T-helper 1 cell treated with Interleukin-12 subunit alpha and Interleukin-12 subunit beta and Interleukin-4 antibody, amounts not matched to agents 30 μg/mL and 1 μg/mL, for 36 hours (primary cell): ENCODE measurements at regions not wholly inside any gene's neighbourhood (a gene's known extent, or its start where the extent isn't known, plus 50 kb on each side); places are given as distances from the start of the nearest gene placed in this dataset.
"Not testable (repeated sequence)": the region's sequence is repeated elsewhere in the genome, so short reads cannot be mapped to it uniquely, and the experiment has no call there.

Experiments used
- H3K27ac Mint-ChIP-seq: one replicate; pipeline ENCODE4 v1.8.0; 2021; ENCODE audit warnings: mild to moderate bottlenecking, mixed read lengths
- H3K27me3 Mint-ChIP-seq: one replicate; pipeline ENCODE4 v1.8.0; 2021; ENCODE audit warnings: low read depth, mixed read lengths
- H3K36me3 Mint-ChIP-seq: one replicate; pipeline ENCODE4 v1.8.0; 2021; ENCODE audit warnings: low read depth, mixed read lengths
- H3K4me1 Mint-ChIP-seq: one replicate; pipeline ENCODE4 v1.8.0; 2021; ENCODE audit warnings: low read depth, mixed read lengths
- H3K4me3 Mint-ChIP-seq: one replicate; pipeline ENCODE4 v1.8.0; 2021; ENCODE audit warnings: mild to moderate bottlenecking, moderate library complexity, mixed read lengths
- H3K9me3 Mint-ChIP-seq: one replicate; pipeline ENCODE4 v1.8.0; 2021; ENCODE audit warnings: mixed read lengths

- Mint-ChIP-seq H3K36me3 (no peaks in the 10 kb centered on the region), H3K4me3 (no peak overlapping the region), H3K4me1 (no peaks in the 10 kb centered on the region), H3K27ac (no peak overlapping the region), H3K9me3 (no peaks in the 10 kb centered on the region), H3K27me3 (peaks cover 12% of the 10 kb centered on the region)
These were observed 480.3 kb downstream of the DIRAS2 start for GRCh38 chr9:90162326-90162725.

- H3K9me3 Mint-ChIP-seq: no peaks in the 10 kb centered on the region
- H3K27me3 Mint-ChIP-seq: peaks cover 10% of the 10 kb centered on the region
- H3K4me1 Mint-ChIP-seq: no peaks in the 10 kb centered on the region
- H3K4me3 Mint-ChIP-seq: no peak overlapping the region
- no peaks in the 10 kb centered on the region for H3K36me3 Mint-ChIP-seq
- no peak overlapping the region for H3K27ac Mint-ChIP-seq
These were observed 479.8 kb downstream of the DIRAS2 start for GRCh38 chr9:90162819-90163218.

- H3K4me3 Mint-ChIP-seq: no peak overlapping the region
- H3K4me1 Mint-ChIP-seq: no peaks in the 10 kb centered on the region
- peaks cover 7% of the 10 kb centered on the region for H3K27me3 Mint-ChIP-seq
- no peaks in the 10 kb centered on the region for H3K9me3 Mint-ChIP-seq
- no peak overlapping the region for H3K27ac Mint-ChIP-seq
- no peaks in the 10 kb centered on the region for H3K36me3 Mint-ChIP-seq
These were observed 477.3 kb downstream of the DIRAS2 start for GRCh38 chr9:90165281-90165680.

GRCh38 chr9:90166374-90166773, 476.2 kb downstream of the DIRAS2 start:
- not testable (repeated sequence) for H3K4me1 Mint-ChIP-seq, H3K9me3 Mint-ChIP-seq, H3K36me3 Mint-ChIP-seq, H3K27ac Mint-ChIP-seq, H3K4me3 Mint-ChIP-seq, H3K27me3 Mint-ChIP-seq

GRCh38 chr9:90167914-90168313, 474.7 kb downstream of the DIRAS2 start:
- peaks cover 14% of the 10 kb centered on the region for H3K27me3 Mint-ChIP-seq
- no peaks in the 10 kb centered on the region for H3K4me1 Mint-ChIP-seq
- H3K27ac Mint-ChIP-seq: no peak overlapping the region
- peaks cover 3% of the 10 kb centered on the region for H3K9me3 Mint-ChIP-seq
- H3K4me3 Mint-ChIP-seq: no peak overlapping the region
- H3K36me3 Mint-ChIP-seq: no peaks in the 10 kb centered on the region

- no peak overlapping the region for H3K27ac Mint-ChIP-seq
- H3K4me3 Mint-ChIP-seq: no peak overlapping the region
- H3K36me3 Mint-ChIP-seq: no peaks in the 10 kb centered on the region
- peaks cover 3% of the 10 kb centered on the region for H3K9me3 Mint-ChIP-seq
- H3K27me3 Mint-ChIP-seq: peaks cover 14% of the 10 kb centered on the region
- H3K4me1 Mint-ChIP-seq: no peaks in the 10 kb centered on the region
These were observed 473.1 kb downstream of the DIRAS2 start for GRCh38 chr9:90169490-90169889.

- not testable (repeated sequence) for H3K4me1 Mint-ChIP-seq, H3K4me3 Mint-ChIP-seq, H3K27ac Mint-ChIP-seq, H3K27me3 Mint-ChIP-seq, H3K9me3 Mint-ChIP-seq, H3K36me3 Mint-ChIP-seq
These were observed 468.7 kb downstream of the DIRAS2 start for GRCh38 chr9:90173935-90174334.

GRCh38 chr9:90174346-90174745, 468.3 kb downstream of the DIRAS2 start:
- H3K9me3 Mint-ChIP-seq, H3K36me3 Mint-ChIP-seq, H3K4me3 Mint-ChIP-seq, H3K27me3 Mint-ChIP-seq, H3K4me1 Mint-ChIP-seq, H3K27ac Mint-ChIP-seq: not testable (repeated sequence)

GRCh38 chr9:90175257-90175656, 467.4 kb downstream of the DIRAS2 start:
- H3K36me3 Mint-ChIP-seq: no peaks in the 10 kb centered on the region
- peaks cover 3% of the 10 kb centered on the region for H3K9me3 Mint-ChIP-seq
- H3K4me3 Mint-ChIP-seq: no peak overlapping the region
- H3K4me1 Mint-ChIP-seq: no peaks in the 10 kb centered on the region
- H3K27me3 Mint-ChIP-seq: peaks cover 7% of the 10 kb centered on the region
- no peak overlapping the region for H3K27ac Mint-ChIP-seq

GRCh38 chr9:90175865-90176264, 466.8 kb downstream of the DIRAS2 start:
- Mint-ChIP-seq H3K4me3 (no peak overlapping the region), H3K27me3 (peaks cover 11% of the 10 kb centered on the region), H3K9me3 (peaks cover 1% of the 10 kb centered on the region), H3K27ac (no peak overlapping the region), H3K4me1 (no peaks in the 10 kb centered on the region), H3K36me3 (no peaks in the 10 kb centered on the region)

- H3K9me3 Mint-ChIP-seq: no peaks in the 10 kb centered on the region
- H3K4me1 Mint-ChIP-seq: no peaks in the 10 kb centered on the region
- no peak overlapping the region for H3K4me3 Mint-ChIP-seq
- H3K27me3 Mint-ChIP-seq: peaks cover 7% of the 10 kb centered on the region
- H3K27ac Mint-ChIP-seq: no peak overlapping the region
- H3K36me3 Mint-ChIP-seq: no peaks in the 10 kb centered on the region
These were observed 465.7 kb downstream of the DIRAS2 start for GRCh38 chr9:90176901-90177300.

- H3K4me1 Mint-ChIP-seq: no peaks in the 10 kb centered on the region
- no peak overlapping the region for H3K27ac Mint-ChIP-seq
- peaks cover 17% of the 10 kb centered on the region for H3K27me3 Mint-ChIP-seq
- H3K36me3 Mint-ChIP-seq: no peaks in the 10 kb centered on the region
- H3K4me3 Mint-ChIP-seq: no peak overlapping the region
- no peaks in the 10 kb centered on the region for H3K9me3 Mint-ChIP-seq
These were observed 462.2 kb downstream of the DIRAS2 start for GRCh38 chr9:90180381-90180780.

- Mint-ChIP-seq H3K27me3 (peaks cover 34% of the 10 kb centered on the region), H3K27ac (no peak overlapping the region), H3K4me1 (peaks cover 10% of the 10 kb centered on the region), H3K4me3 (no peak overlapping the region), H3K9me3 (no peaks in the 10 kb centered on the region), H3K36me3 (peaks cover 3% of the 10 kb centered on the region)
These were observed 454.0 kb downstream of the DIRAS2 start for GRCh38 chr9:90188656-90189055.

- Mint-ChIP-seq H3K4me1 (peaks cover 10% of the 10 kb centered on the region), H3K4me3 (no peak overlapping the region), H3K36me3 (peaks cover 3% of the 10 kb centered on the region), H3K27ac (no peak overlapping the region), H3K9me3 (no peaks in the 10 kb centered on the region), H3K27me3 (peaks cover 37% of the 10 kb centered on the region)
These were observed 453.3 kb downstream of the DIRAS2 start for GRCh38 chr9:90189306-90189705.

- H3K4me3 Mint-ChIP-seq, H3K36me3 Mint-ChIP-seq, H3K9me3 Mint-ChIP-seq, H3K27ac Mint-ChIP-seq: not testable (repeated sequence)
- Mint-ChIP-seq H3K4me1 (peaks cover 10% of the 10 kb centered on the region), H3K27me3 (peaks cover 25% of the 10 kb centered on the region)
These were observed 450.2 kb downstream of the DIRAS2 start for GRCh38 chr9:90192465-90192864.

- Mint-ChIP-seq H3K4me1 (no peaks in the 10 kb centered on the region), H3K4me3 (no peak overlapping the region), H3K27ac (no peak overlapping the region), H3K27me3 (peaks cover 25% of the 10 kb centered on the region), H3K36me3 (no peaks in the 10 kb centered on the region), H3K9me3 (peaks cover 4% of the 10 kb centered on the region)
These were observed 443.7 kb downstream of the DIRAS2 start for GRCh38 chr9:90198956-90199355.
